ENCODE measurements at regions not wholly inside any gene's neighbourhood (a gene's known extent, or its start where the extent isn't known, plus 50 kb on each side); places are given as distances from the start of the nearest gene placed in this dataset.

- Histone ChIP-seq H3K9me3 (no peaks in the 10 kb centered on the region), H3K4me3 (no peak overlapping the region), H3K4me1 (ENCODE audit: low read depth) (no peaks in the 10 kb centered on the region), H3K36me3 (ENCODE audit: low read depth) (no peaks in the 10 kb centered on the region)
- intact Hi-C loops (cut with DNase I, micrococcal nuclease): no loop called here
- no peak for TF ChIP-seq CTCF (IDR thresholded peaks at IDR 0.05)
- ATAC-seq: no peak
- no peak for DNase-seq
These were observed 224.4 kb upstream of the NFE2L3 start for GRCh38 chr7:25927626-25927978.

GRCh38 chr7:25928549-25929330 lies 223.3 kb upstream of the NFE2L3 start:
- intact Hi-C loops (cut with DNase I, micrococcal nuclease): no loop called here
- DNase-seq: no peak
- no peaks in the 10 kb centered on the region for H3K4me1 ChIP-seq (ENCODE audit: low read depth)
- H3K4me3 ChIP-seq: no peak overlapping the region
- H3K9me3 ChIP-seq: peaks cover 3% of the 10 kb centered on the region
- H3K36me3 ChIP-seq (ENCODE audit: low read depth): no peaks in the 10 kb centered on the region
- no peak for TF ChIP-seq CTCF (IDR thresholded peaks at IDR 0.05)
- ATAC-seq: no peak

GRCh38 chr7:25929448-25929847 lies 222.6 kb upstream of the NFE2L3 start:
- DNase-seq (no peak), ATAC-seq (no peak)
- Histone ChIP-seq H3K36me3 (ENCODE audit: low read depth) (no peaks in the 10 kb centered on the region), H3K4me3 (no peak overlapping the region), H3K4me1 (ENCODE audit: low read depth) (no peaks in the 10 kb centered on the region), H3K9me3 (peaks cover 10% of the 10 kb centered on the region)
- TF ChIP-seq CTCF (IDR thresholded peaks at IDR 0.05): no peak
- intact Hi-C loops (cut with DNase I, micrococcal nuclease): no loop called here

- intact Hi-C loops (cut with DNase I, micrococcal nuclease): no loop called here
- TF ChIP-seq CTCF (IDR thresholded peaks at IDR 0.05): no peak
- ATAC-seq (no peak), DNase-seq (no peak)
- Histone ChIP-seq H3K4me3 (no peak overlapping the region), H3K36me3 (ENCODE audit: low read depth) (no peaks in the 10 kb centered on the region), H3K9me3 (peaks cover 11% of the 10 kb centered on the region), H3K4me1 (ENCODE audit: low read depth) (no peaks in the 10 kb centered on the region)
These were observed 221.4 kb upstream of the NFE2L3 start for GRCh38 chr7:25930492-25931048.

- H3K36me3 ChIP-seq (ENCODE audit: low read depth): no peaks in the 10 kb centered on the region
- intact Hi-C loops (cut with DNase I, micrococcal nuclease): no loop called here
- ATAC-seq (no peak), DNase-seq (no peak)
- TF ChIP-seq CTCF (IDR thresholded peaks at IDR 0.05): no peak
- peaks cover 11% of the 10 kb centered on the region for H3K9me3 ChIP-seq
- no peak overlapping the region for H3K4me3 ChIP-seq
- H3K4me1 ChIP-seq (ENCODE audit: low read depth): no peaks in the 10 kb centered on the region
These were observed 220.8 kb upstream of the NFE2L3 start for GRCh38 chr7:25931156-25931555.
